ENCODE measurements at regions not wholly inside any gene's neighbourhood (a gene's known extent, or its start where the extent isn't known, plus 50 kb on each side); places are given as distances from the start of the nearest gene placed in this dataset.

DNA sequence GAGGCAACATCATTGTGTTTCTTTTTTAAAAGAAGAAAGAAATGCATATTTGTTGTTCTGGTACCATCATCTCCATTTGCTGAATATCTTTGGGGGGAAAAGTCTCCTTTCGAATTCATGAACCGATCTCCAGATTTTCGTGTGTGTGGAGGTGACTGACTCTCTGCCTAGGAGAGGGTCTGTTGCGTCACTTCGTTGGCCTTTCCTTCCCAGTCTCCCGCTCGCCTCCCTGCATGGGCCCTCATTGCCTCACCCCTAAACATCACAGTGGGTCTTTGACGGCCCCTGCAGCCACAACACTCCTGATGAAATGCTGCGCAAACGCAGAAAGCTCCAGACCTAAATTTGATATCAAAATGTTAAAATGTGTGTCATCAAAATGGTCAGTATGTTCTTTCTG, 103.2 kb upstream of the RALGPS2 start:
- TF ChIP-seq, protein P1, sequence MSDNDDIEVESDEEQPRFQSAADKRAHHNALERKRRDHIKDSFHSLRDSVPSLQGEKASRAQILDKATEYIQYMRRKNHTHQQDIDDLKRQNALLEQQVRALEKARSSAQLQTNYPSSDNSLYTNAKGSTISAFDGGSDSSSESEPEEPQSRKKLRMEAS (IDR thresholded peaks at IDR 0.05; ENCODE audit: low read depth, low read length), result no peak
- TF ChIP-seq, protein P2, sequence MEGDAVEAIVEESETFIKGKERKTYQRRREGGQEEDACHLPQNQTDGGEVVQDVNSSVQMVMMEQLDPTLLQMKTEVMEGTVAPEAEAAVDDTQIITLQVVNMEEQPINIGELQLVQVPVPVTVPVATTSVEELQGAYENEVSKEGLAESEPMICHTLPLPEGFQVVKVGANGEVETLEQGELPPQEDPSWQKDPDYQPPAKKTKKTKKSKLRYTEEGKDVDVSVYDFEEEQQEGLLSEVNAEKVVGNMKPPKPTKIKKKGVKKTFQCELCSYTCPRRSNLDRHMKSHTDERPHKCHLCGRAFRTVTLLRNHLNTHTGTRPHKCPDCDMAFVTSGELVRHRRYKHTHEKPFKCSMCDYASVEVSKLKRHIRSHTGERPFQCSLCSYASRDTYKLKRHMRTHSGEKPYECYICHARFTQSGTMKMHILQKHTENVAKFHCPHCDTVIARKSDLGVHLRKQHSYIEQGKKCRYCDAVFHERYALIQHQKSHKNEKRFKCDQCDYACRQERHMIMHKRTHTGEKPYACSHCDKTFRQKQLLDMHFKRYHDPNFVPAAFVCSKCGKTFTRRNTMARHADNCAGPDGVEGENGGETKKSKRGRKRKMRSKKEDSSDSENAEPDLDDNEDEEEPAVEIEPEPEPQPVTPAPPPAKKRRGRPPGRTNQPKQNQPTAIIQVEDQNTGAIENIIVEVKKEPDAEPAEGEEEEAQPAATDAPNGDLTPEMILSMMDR (IDR thresholded peaks at IDR 0.05; ENCODE audit: low read depth, low read length), result no peak
- TF ChIP-seq POLR2A (IDR thresholded peaks at IDR 0.05; ENCODE audit: extremely low read depth, insufficient read length), result no peak
- no peak for TF ChIP-seq MYC (IDR thresholded peaks at IDR 0.05; ENCODE audit: low read depth, low read length)
- no peak overlapping the region for H3K4me3 ChIP-seq (ENCODE audit: low read depth, low read length)
- DNase-seq (ENCODE audit: low read depth), result no peak

DNA sequence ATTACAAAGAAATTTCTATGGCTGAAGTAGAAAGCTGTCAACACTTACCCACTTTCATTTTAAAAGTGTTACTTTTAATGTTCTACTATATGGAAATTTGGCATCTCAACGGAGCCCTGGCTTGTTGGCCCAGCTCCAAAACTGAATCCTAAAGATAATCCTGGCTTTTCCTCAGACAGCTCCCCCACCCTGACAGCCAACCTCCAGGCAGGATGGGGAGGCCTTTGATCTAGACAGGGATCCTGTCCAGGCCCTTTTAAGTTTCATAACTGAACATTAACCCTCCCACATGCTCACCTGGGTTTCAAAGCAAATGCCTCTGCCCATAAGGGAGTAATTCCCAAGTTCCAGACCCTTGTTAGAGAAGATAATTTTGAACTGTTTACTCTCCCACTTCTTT, 99.3 kb upstream of the RALGPS2 start:
- TF ChIP-seq, protein P2 (IDR thresholded peaks at IDR 0.05; ENCODE audit: low read depth, low read length), result no peak
- no peak for TF ChIP-seq POLR2A (IDR thresholded peaks at IDR 0.05; ENCODE audit: extremely low read depth, insufficient read length)
- no peak for TF ChIP-seq MYC (IDR thresholded peaks at IDR 0.05; ENCODE audit: low read depth, low read length)
- TF ChIP-seq, protein P1 (IDR thresholded peaks at IDR 0.05; ENCODE audit: low read depth, low read length), result no peak
- no peak for DNase-seq (ENCODE audit: low read depth)
- H3K4me3 ChIP-seq (ENCODE audit: low read depth, low read length), result no peak overlapping the region

DNA sequence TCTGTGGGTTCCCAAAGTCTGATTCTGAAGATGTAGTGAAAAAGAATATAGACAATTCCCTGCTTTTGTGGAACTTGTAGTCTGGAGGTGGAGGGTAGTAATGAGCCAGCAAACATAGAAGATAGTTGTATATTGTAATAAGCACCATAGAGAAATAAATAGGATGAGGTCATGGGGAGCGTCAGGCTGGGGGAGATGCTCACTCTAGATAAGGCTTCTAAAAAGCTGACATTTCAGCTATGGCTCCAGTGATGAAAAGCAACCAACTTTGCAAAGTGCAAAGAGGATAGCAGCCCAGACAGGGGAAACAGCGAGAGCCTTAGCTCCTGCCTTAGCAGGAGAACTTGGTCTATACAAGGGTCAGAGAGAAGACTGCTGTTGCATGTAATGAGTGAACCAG, 98.0 kb upstream of the RALGPS2 start:
- TF ChIP-seq, protein P1 (IDR thresholded peaks at IDR 0.05; ENCODE audit: low read depth, low read length), result no peak
- no peak for TF ChIP-seq POLR2A (IDR thresholded peaks at IDR 0.05; ENCODE audit: extremely low read depth, insufficient read length)
- TF ChIP-seq MYC (IDR thresholded peaks at IDR 0.05; ENCODE audit: low read depth, low read length), result no peak
- TF ChIP-seq, protein P2 (IDR thresholded peaks at IDR 0.05; ENCODE audit: low read depth, low read length), result no peak
- no peak overlapping the region for H3K4me3 ChIP-seq (ENCODE audit: low read depth, low read length)
- DNase-seq (ENCODE audit: low read depth), result no peak

DNA sequence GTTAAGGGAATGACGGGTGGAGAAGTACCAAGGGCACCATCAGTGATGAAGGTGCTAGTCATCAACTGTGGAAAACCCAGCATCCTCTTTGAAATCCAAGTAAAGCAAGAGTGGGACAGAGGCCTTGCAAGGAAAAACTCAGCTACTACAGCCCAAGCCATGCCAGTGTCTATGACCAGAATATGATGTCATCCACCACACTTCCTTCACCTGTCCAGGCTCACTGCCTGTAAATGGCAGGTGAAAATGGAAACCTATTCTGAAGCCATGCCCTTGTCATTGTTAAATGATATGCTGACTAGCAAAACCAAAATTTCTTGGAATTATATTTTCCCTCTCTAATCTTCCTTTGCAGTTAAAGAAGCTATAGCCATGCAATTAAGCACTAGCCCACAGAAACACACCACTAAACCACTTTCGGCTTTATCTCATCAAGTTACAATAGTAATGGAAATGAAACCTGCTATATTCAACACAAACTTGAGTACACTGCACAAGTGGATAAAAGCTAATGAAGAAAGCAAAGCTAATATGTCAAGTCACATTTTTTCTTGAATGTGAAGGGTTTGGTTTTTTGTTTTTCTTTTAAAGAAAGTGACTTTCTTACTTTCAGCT, 96.3 kb upstream of the RALGPS2 start:
- no peak overlapping the region for H3K4me3 ChIP-seq (ENCODE audit: low read depth, low read length)
- TF ChIP-seq POLR2A (IDR thresholded peaks at IDR 0.05; ENCODE audit: extremely low read depth, insufficient read length) (no peak), MYC (IDR thresholded peaks at IDR 0.05; ENCODE audit: low read depth, low read length) (no peak)
- TF ChIP-seq, protein P2 (IDR thresholded peaks at IDR 0.05; ENCODE audit: low read depth, low read length), result no peak
- TF ChIP-seq, protein P1 (IDR thresholded peaks at IDR 0.05; ENCODE audit: low read depth, low read length), result no peak
- no peak for DNase-seq (ENCODE audit: low read depth)

DNA sequence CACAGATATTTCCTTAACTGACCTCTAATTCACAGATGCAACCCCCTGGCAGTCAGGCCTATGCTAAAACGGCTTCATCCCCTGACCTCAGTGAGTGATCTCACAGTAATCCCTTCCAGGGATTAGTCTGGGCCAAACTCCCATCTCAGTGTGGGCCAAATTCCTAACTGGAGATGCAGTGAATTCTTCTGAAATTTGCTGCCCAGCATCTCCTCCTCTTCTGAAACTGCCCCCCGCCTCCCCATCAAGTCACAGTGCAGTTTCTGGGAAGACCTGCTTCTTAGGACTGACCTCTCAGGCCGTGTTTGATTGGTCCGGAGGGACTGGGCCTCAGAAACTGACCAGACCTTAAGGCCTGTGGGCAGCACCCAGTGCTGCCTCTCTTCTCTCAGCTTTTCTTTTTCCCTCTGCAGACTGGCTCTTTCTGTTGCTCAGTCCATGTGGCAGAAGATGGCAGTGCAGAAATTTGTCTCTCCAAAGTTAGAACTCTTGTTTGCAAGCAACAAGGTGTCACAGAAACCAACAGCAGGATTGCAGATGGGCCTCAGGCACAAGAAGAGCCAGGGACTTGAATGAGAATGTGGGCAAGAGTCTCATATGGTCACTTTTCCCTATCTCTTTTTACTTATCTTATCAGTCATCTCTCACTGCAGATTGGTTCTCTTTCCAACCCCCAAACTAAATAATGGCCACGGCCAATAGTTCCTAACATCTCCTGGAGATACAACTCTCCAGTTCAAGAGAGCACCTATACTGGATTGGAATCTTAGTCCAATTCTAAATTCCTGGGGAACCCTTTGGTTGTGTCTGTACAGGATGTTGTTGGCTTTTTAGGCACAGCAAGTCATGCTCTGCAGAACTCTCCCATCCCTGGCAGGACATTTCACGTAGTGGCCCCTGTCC, 95.5 kb upstream of the RALGPS2 start:
- no peak overlapping the region for H3K4me3 ChIP-seq (ENCODE audit: low read depth, low read length)
- TF ChIP-seq, protein P1 (IDR thresholded peaks at IDR 0.05; ENCODE audit: low read depth, low read length), result no peak
- TF ChIP-seq, protein P2 (IDR thresholded peaks at IDR 0.05; ENCODE audit: low read depth, low read length), result no peak
- TF ChIP-seq POLR2A (IDR thresholded peaks at IDR 0.05; ENCODE audit: extremely low read depth, insufficient read length) (no peak), MYC (IDR thresholded peaks at IDR 0.05; ENCODE audit: low read depth, low read length) (no peak)
- no peak for DNase-seq (ENCODE audit: low read depth)

Data from NB4 (cell line).